HUDEP-2 (cell line): ENCODE measurements at regions not wholly inside any gene's neighbourhood (a gene's known extent, or its start where the extent isn't known, plus 50 kb on each side); places are given as distances from the start of the nearest gene placed in this dataset.
"Not testable (repeated sequence)": the region's sequence is repeated elsewhere in the genome, so short reads cannot be mapped to it uniquely, and the experiment has no call there.

Experiments used
- DNase-seq, 76 experiments: peaks; one replicate each; lab custom pipeline; 2025; ENCODE audit not compliant: unreplicated experiment in 76 of 76; lab: John Stamatoyannopoulos, UW

GRCh38 chr12:75630091-75630490, 118.7 kb upstream of the KRR1 start:
- no peak for DNase-seq

DNA sequence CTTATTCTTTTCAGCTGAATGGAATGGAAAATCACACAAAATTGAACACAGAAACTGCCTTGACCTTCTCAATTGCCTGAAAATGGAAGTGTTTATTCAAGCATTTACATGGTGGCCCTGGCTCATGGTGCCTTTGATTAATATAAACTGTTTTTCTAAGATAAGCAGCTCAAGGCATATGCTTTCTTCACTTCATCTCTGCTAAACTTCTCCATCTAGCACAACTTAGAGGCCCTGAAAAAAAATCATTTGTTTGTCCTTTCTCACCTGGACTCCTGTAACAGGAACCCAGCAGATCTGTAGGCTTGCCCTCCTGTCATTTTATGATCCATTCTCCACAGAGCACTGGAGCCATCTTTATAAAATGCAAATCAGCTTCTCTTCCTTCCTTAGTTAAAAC, 117.5 kb upstream of the KRR1 start:
- DNase-seq, result no peak

DNA sequence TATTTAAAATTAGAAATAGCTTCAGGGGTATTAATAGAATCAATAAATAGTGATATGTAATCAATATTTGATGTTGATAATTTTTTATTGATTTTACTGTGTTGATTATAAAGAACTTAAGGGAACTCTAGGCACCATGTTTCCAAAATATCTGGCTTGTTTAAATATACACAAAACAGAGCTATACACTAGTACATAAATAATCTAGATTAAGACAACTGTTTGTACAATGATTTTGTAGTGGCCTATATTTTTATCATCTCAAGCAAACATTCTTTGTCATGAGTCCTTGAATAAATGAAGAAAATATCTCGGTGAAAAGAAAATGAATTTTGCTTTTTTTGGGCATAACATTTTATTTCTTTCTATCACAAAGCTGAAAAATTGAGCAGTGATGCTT, 117.1 kb upstream of the KRR1 start:
- DNase-seq, result no peak

GRCh38 chr12:75623631-75624154, 112.3 kb upstream of the KRR1 start:
- DNase-seq, result no peak

DNA sequence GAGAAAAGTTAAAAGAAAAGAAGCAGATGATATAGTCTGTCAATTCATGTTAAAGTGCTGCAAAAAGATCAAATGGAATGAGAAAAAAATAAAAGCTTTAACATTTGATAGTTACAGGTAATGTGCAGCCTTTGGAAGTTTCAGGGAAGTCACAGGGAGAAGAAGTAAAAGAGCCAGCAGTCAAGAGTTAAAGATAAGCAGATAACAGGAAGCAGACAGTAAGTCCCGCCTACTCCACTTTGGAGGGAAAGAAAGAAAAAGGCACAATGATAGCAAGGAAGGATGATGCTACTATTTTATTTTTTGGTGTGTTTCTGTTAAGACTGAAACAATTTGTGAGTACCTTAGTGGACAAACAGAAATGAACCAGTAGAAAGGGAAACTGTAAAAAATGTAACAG, 111.1 kb upstream of the KRR1 start:
- DNase-seq, result no peak

DNA sequence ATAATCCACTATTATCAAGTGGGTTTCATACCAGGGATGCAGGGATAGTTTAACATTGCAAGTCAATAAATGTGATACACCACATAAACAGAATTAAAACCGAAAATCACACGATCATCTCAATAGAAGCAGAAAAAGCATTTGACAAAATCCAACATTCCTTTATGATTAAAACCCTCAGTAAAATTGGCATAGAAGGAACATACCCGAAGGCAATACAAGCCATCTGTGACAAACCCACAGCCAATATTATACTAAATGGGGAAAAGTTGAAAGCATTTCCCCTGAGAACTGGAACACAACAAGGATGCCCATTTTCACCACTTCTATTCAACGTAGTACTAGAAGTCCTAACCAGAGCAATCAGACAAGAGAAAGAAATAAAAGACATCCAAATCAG, 103.0 kb upstream of the KRR1 start:
- not testable (repeated sequence) for DNase-seq

DNA sequence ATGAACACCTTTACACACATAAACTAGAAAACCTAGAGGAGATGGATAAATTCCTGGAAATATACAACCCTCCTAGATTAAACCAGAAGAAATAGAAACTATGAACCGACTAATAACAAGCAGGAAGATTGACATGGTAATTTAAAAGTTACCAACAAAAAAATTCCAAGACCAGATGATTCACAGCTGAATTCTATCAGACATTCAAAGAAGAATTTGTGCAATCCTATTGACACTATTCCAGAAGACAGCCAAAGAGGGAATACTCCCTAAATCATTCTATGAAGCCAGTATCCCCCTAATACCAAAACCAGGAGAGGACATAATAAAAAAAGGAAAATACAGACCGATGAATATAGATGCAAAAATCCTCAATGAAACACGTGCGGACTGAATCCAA, 102.6 kb upstream of the KRR1 start:
- DNase-seq, result no peak

DNA sequence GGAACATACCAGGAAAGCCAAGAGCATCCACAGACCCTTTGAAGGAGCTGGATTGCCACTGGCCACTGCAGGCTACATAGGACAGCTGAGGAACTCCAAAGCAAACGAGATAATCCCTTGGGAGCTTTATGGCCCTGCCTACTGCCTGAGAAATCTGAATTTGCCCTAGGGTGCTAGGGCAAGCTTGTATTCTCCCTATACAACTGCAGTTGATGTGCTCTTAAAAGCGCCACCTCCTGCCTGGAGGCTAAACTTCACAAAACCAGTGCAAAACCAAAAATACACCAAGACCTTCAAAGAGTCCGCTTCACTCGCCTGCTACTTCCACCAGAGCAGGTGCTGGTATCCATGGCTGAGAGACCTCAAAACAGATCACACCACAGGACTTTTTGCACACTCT, 99.6 kb upstream of the KRR1 start:
- no peak for DNase-seq

- no peak for DNase-seq
Observed at GRCh38 chr12:75606956-75607355, 95.5 kb upstream of the KRR1 start.

- DNase-seq, result no peak
Observed at GRCh38 chr12:75606151-75606550, 94.7 kb upstream of the KRR1 start.

DNA sequence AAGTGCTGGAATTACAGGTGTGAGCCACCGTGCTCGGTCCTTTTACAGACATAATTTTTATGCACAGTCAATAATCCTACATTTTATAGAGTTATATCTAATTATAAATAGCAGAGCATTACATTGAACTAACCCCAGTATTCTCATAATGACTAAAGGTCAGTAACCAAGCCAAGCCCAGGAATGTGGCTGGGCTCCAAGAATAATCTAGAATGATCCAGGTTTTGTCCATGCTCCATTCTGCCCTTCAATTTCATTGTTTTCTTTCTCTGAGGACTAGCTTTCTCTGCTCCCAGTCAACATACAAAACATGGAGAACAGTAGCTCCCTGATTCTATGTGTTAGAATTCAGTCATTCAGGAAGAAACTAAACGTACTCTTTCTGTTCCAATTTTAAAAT, 92.1 kb upstream of the KRR1 start:
- no peak for DNase-seq

- DNase-seq, result no peak
Observed at GRCh38 chr12:75602106-75602505, 90.7 kb upstream of the KRR1 start.

GRCh38 chr12:75600146-75600545, 88.7 kb upstream of the KRR1 start:
- no peak for DNase-seq

DNA sequence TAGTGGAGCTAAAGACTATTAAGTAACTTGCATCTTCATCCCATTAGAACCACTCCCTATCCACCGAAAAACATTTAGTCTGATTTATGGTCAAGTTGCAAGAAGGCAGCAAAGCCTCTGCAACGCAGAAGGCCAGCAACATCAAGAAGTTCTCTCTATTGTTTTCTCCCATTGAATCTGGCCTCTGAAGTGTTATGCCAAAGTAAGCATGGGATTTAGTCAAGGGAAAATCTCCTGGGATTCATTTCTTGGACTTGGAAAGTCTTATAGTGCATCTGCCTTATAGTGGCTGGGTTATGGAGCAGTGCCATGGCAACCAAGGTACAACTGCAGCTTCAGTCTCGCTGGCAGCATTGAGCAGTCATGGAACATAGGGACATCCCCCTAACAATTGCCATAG, 87.7 kb upstream of the KRR1 start:
- DNase-seq, result no peak

GRCh38 chr12:75596406-75596805, 85.0 kb upstream of the KRR1 start:
- no peak for DNase-seq

DNA sequence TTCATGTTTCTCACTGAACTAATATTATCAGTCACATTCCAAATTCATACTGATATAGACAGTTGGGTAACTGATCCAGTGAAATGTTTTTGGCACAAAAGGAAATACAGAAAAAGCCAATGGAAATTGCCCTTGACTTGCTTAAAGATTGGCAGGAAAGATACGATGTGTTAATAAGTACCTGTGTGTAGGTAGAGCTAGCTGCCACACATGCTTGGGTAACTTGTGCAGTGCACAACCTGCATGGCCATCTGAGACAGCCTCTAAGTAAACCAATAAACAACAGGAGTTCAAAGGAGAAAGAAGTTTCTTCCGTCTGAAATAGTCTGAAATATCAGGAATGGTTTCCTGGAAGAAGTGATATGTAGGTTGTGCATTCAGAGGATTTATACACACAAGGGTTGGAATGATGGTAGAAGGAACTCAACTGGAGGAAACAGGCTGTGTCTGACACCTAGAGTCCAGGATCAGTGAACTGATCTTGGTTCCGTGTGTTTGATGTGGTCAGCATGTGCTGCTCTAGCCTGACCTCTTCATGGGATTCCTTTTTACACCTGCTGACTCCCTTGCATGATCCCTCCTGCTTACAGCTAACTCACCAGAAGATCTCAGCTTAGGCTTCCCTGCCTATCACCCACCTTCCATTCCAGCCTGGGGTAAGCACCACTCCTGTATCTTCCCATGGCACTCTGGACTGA, 81.4 kb upstream of the KRR1 start:
- no peak for DNase-seq

DNA sequence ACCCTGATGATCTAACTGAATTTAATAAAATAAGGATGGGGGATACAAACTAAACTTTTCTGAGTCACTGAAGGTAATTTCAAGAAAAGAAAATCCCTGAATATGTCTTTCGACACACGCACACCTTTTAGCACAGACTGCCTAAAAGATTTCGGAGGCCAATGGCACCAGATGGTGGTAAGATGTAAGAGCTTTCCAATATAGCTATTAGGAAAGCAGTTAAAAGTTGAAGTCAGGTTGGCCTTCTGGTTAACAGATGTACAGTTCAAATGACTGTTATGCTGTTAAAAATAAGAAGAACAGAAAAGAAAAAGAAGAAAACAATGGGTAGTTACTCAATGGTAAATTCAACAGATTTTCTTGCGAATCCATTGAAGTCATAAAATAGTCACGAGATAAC, 80.7 kb upstream of the KRR1 start:
- DNase-seq, result no peak

GRCh38 chr12:75591628-75592027, 80.2 kb upstream of the KRR1 start:
- no peak for DNase-seq

- no peak for DNase-seq
Observed at GRCh38 chr12:75589801-75590200, 78.4 kb upstream of the KRR1 start.

- DNase-seq, result no peak
Observed at GRCh38 chr12:75587340-75588106, 76.1 kb upstream of the KRR1 start.

DNA sequence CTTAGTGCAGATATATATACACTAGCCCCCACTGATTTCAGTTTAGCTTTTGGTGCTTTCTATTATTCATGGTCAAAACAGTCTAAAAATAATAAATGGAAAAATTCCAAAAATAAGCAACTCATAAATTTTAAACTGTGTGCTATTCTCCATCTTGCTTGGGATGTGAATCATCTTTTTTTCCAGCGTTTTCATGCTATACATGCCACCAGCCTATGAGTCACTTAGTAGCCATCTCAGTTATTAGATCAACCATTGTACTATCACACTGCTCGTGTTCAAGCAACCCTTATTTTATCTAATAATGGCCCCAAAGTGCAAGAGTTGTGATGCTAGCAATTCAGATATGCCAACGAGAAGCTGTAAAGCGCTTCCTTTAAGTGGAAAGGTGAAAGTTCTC, 73.9 kb upstream of the KRR1 start:
- no peak for DNase-seq

GRCh38 chr12:75583355-75583754, 71.9 kb upstream of the KRR1 start:
- DNase-seq, result no peak
